ENCODE measurements at regions not wholly inside any gene's neighbourhood (a gene's known extent, or its start where the extent isn't known, plus 50 kb on each side); places are given as distances from the start of the nearest gene placed in this dataset.

DNA sequence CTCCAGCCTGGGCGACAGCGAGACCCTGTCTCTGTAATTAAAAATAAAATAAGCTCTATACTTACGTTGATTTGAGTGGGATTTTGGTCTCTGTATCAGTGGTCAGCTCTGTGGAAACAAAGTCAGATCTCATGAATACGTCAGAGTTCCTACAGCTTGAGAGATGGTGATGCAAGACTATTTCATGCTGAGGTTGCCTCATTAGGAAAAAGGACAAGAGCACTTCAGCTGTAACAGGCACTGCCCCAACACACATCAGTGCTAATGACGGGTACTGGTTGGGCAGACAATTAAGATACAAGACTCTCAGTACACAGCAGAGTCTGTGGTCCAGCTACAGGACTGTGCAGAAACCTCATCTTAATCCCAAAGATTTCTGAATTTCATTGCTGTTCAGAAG, 246.4 kb upstream of the AMIGO2 start:
- H3K4me3 Mint-ChIP-seq, result no peak overlapping the region
- ATAC-seq (no peak), DNase-seq (ENCODE audit: low spot score) (no peak)
- 0 out of 2 replicates have a peak, but pooled peaks cover 4% of the 10 kb centered on the region for H3K9me3 Mint-ChIP-seq
- ChIA-PET CTCF (interaction anchor here (0.8 to 1.5 kb wide), 3 partner anchors 19 to 294 kb away, joined by 3 to 5 read pairs (median 3); no protein-coding TSS in a partner anchor), POLR2A (no interaction called here)
- H3K4me1 Mint-ChIP-seq, result no peaks in the 10 kb centered on the region
- no peaks in the 10 kb centered on the region for H3K27me3 Mint-ChIP-seq (ENCODE audit: low read depth)
- H3K27ac Mint-ChIP-seq, result no peak overlapping the region
- no peak for TF ChIP-seq CBFB (CRISPR knock-in tag; IDR thresholded peaks at IDR 0.05; ENCODE audit: low read depth)
- TF ChIP-seq GABPB1 (CRISPR knock-in tag; IDR thresholded peaks at IDR 0.05), result no peak
- TF ChIP-seq, protein P1, sequence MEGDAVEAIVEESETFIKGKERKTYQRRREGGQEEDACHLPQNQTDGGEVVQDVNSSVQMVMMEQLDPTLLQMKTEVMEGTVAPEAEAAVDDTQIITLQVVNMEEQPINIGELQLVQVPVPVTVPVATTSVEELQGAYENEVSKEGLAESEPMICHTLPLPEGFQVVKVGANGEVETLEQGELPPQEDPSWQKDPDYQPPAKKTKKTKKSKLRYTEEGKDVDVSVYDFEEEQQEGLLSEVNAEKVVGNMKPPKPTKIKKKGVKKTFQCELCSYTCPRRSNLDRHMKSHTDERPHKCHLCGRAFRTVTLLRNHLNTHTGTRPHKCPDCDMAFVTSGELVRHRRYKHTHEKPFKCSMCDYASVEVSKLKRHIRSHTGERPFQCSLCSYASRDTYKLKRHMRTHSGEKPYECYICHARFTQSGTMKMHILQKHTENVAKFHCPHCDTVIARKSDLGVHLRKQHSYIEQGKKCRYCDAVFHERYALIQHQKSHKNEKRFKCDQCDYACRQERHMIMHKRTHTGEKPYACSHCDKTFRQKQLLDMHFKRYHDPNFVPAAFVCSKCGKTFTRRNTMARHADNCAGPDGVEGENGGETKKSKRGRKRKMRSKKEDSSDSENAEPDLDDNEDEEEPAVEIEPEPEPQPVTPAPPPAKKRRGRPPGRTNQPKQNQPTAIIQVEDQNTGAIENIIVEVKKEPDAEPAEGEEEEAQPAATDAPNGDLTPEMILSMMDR (IDR thresholded peaks at IDR 0.05), result no peak
- TF ChIP-seq, protein P2, sequence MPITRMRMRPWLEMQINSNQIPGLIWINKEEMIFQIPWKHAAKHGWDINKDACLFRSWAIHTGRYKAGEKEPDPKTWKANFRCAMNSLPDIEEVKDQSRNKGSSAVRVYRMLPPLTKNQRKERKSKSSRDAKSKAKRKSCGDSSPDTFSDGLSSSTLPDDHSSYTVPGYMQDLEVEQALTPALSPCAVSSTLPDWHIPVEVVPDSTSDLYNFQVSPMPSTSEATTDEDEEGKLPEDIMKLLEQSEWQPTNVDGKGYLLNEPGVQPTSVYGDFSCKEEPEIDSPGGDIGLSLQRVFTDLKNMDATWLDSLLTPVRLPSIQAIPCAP (CRISPR knock-in tag; IDR thresholded peaks at IDR 0.05), result no peak
- TF ChIP-seq, protein P3, sequence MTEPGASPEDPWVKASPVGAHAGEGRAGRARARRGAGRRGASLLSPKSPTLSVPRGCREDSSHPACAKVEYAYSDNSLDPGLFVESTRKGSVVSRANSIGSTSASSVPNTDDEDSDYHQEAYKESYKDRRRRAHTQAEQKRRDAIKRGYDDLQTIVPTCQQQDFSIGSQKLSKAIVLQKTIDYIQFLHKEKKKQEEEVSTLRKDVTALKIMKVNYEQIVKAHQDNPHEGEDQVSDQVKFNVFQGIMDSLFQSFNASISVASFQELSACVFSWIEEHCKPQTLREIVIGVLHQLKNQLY (CRISPR knock-in tag; IDR thresholded peaks at IDR 0.05), result no peak
- TF ChIP-seq TEAD4 (CRISPR knock-in tag; IDR thresholded peaks at IDR 0.05), result no peak
- TF ChIP-seq EMX1 (CRISPR knock-in tag; IDR thresholded peaks at IDR 0.05), result no peak
- no peak for TF ChIP-seq MYBL2 (CRISPR knock-in tag; IDR thresholded peaks at IDR 0.05)
- no peak for TF ChIP-seq KAT7 (CRISPR knock-in tag; IDR thresholded peaks at IDR 0.05; ENCODE audit: borderline replicate concordance)
- TF ChIP-seq, protein P4, sequence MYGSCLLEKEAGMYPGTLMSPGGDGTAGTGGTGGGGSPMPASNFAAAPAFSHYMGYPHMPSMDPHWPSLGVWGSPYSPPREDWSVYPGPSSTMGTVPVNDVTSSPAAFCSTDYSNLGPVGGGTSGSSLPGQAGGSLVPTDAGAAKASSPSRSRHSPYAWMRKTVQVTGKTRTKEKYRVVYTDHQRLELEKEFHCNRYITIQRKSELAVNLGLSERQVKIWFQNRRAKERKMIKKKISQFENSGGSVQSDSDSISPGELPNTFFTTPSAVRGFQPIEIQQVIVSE (CRISPR knock-in tag; IDR thresholded peaks at IDR 0.05; ENCODE audit: borderline replicate concordance), result no peak
- no peak for TF ChIP-seq HMGA2 (CRISPR knock-in tag; IDR thresholded peaks at IDR 0.05)
- no peak for TF ChIP-seq ZNF423 (CRISPR knock-in tag; IDR thresholded peaks at IDR 0.05)
- TF ChIP-seq, protein P5, sequence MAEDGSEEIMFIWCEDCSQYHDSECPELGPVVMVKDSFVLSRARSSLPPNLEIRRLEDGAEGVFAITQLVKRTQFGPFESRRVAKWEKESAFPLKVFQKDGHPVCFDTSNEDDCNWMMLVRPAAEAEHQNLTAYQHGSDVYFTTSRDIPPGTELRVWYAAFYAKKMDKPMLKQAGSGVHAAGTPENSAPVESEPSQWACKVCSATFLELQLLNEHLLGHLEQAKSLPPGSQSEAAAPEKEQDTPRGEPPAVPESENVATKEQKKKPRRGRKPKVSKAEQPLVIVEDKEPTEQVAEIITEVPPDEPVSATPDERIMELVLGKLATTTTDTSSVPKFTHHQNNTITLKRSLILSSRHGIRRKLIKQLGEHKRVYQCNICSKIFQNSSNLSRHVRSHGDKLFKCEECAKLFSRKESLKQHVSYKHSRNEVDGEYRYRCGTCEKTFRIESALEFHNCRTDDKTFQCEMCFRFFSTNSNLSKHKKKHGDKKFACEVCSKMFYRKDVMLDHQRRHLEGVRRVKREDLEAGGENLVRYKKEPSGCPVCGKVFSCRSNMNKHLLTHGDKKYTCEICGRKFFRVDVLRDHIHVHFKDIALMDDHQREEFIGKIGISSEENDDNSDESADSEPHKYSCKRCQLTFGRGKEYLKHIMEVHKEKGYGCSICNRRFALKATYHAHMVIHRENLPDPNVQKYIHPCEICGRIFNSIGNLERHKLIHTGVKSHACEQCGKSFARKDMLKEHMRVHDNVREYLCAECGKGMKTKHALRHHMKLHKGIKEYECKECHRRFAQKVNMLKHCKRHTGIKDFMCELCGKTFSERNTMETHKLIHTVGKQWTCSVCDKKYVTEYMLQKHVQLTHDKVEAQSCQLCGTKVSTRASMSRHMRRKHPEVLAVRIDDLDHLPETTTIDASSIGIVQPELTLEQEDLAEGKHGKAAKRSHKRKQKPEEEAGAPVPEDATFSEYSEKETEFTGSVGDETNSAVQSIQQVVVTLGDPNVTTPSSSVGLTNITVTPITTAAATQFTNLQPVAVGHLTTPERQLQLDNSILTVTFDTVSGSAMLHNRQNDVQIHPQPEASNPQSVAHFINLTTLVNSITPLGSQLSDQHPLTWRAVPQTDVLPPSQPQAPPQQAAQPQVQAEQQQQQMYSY (CRISPR knock-in tag; IDR thresholded peaks at IDR 0.05), result no peak
- TF ChIP-seq CREB1 (CRISPR knock-in tag; IDR thresholded peaks at IDR 0.05), result no peak
- TF ChIP-seq, protein P6, sequence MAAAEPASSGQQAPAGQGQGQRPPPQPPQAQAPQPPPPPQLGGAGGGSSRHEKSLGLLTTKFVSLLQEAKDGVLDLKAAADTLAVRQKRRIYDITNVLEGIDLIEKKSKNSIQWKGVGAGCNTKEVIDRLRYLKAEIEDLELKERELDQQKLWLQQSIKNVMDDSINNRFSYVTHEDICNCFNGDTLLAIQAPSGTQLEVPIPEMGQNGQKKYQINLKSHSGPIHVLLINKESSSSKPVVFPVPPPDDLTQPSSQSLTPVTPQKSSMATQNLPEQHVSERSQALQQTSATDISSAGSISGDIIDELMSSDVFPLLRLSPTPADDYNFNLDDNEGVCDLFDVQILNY (CRISPR knock-in tag; IDR thresholded peaks at IDR 0.05), result no peak
- TF ChIP-seq TCF7 (CRISPR knock-in tag; IDR thresholded peaks at IDR 0.05; ENCODE audit: low read depth), result no peak
- no peak for TF ChIP-seq ZNF263 (CRISPR knock-in tag; IDR thresholded peaks at IDR 0.05; ENCODE audit: low read depth)
- no peak for TF ChIP-seq ELF4 (CRISPR knock-in tag; IDR thresholded peaks at IDR 0.05; ENCODE audit: low read depth)
- TF ChIP-seq, protein P7, sequence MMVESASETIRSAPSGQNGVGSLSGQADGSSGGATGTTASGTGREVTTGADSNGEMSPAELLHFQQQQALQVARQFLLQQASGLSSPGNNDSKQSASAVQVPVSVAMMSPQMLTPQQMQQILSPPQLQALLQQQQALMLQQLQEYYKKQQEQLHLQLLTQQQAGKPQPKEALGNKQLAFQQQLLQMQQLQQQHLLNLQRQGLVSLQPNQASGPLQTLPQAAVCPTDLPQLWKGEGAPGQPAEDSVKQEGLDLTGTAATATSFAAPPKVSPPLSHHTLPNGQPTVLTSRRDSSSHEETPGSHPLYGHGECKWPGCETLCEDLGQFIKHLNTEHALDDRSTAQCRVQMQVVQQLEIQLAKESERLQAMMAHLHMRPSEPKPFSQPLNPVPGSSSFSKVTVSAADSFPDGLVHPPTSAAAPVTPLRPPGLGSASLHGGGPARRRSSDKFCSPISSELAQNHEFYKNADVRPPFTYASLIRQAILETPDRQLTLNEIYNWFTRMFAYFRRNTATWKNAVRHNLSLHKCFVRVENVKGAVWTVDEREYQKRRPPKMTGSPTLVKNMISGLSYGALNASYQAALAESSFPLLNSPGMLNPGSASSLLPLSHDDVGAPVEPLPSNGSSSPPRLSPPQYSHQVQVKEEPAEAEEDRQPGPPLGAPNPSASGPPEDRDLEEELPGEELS (CRISPR knock-in tag; IDR thresholded peaks at IDR 0.05), result no peak
- TF ChIP-seq, protein P8, sequence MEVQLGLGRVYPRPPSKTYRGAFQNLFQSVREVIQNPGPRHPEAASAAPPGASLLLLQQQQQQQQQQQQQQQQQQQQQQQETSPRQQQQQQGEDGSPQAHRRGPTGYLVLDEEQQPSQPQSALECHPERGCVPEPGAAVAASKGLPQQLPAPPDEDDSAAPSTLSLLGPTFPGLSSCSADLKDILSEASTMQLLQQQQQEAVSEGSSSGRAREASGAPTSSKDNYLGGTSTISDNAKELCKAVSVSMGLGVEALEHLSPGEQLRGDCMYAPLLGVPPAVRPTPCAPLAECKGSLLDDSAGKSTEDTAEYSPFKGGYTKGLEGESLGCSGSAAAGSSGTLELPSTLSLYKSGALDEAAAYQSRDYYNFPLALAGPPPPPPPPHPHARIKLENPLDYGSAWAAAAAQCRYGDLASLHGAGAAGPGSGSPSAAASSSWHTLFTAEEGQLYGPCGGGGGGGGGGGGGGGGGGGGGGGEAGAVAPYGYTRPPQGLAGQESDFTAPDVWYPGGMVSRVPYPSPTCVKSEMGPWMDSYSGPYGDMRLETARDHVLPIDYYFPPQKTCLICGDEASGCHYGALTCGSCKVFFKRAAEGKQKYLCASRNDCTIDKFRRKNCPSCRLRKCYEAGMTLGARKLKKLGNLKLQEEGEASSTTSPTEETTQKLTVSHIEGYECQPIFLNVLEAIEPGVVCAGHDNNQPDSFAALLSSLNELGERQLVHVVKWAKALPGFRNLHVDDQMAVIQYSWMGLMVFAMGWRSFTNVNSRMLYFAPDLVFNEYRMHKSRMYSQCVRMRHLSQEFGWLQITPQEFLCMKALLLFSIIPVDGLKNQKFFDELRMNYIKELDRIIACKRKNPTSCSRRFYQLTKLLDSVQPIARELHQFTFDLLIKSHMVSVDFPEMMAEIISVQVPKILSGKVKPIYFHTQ (CRISPR knock-in tag; IDR thresholded peaks at IDR 0.05), result no peak
- H3K36me3 Mint-ChIP-seq, result no peaks in the 10 kb centered on the region

All from WTC11 (cell line).